DMS114 treated with DMSO at 0.1 percent for 48 hours (cell line): ENCODE measurements at regions not wholly inside any gene's neighbourhood (a gene's known extent, or its start where the extent isn't known, plus 50 kb on each side); places are given as distances from the start of the nearest gene placed in this dataset.
"Not testable (repeated sequence)": the region's sequence is repeated elsewhere in the genome, so short reads cannot be mapped to it uniquely, and the experiment has no call there.

Experiments
- DNase-seq: peaks from one replicate; lab custom pipeline; 2025; ENCODE audit not compliant: unreplicated experiment; lab: John Stamatoyannopoulos, UW

- DNase-seq: no peak
Measured at GRCh38 chr3:87109465-87109864, 117.6 kb upstream of the CHMP2B start.

GRCh38 chr3:87101861-87102625, 111.1 kb upstream of the VGLL3 start:
- DNase-seq: no peak

GRCh38 chr3:87097733-87098132, 106.8 kb upstream of the VGLL3 start:
- DNase-seq: not testable (repeated sequence)

- peak; percentile 51 for DNase-seq
Measured at GRCh38 chr3:87090631-87091030, 99.7 kb upstream of the VGLL3 start.

GRCh38 chr3:87088993-87089841, 98.3 kb upstream of the VGLL3 start:
- DNase-seq: peak; percentile 94

GRCh38 chr3:87088430-87088992, 97.6 kb upstream of the VGLL3 start:
- peak; percentile 80 for DNase-seq

- DNase-seq: no peak
Measured at GRCh38 chr3:87084868-87085267, 93.9 kb upstream of the VGLL3 start.

- DNase-seq: peak; percentile 91
Measured at GRCh38 chr3:87082796-87083440, 92.0 kb upstream of the VGLL3 start.

GRCh38 chr3:87077355-87077754, 86.4 kb upstream of the VGLL3 start:
- no peak for DNase-seq

- DNase-seq: no peak
Measured at GRCh38 chr3:87076946-87077345, 86.0 kb upstream of the VGLL3 start.

GRCh38 chr3:87073496-87074145, 82.7 kb upstream of the VGLL3 start:
- no peak for DNase-seq

GRCh38 chr3:87072446-87072845, 81.5 kb upstream of the VGLL3 start:
- no peak for DNase-seq

- DNase-seq: no peak
Measured at GRCh38 chr3:87069971-87070370, 79.0 kb upstream of the VGLL3 start.

- DNase-seq: no peak
Measured at GRCh38 chr3:87069021-87069420, 78.1 kb upstream of the VGLL3 start.

- DNase-seq: no peak
Measured at GRCh38 chr3:87062685-87063084, 71.7 kb upstream of the VGLL3 start.

GRCh38 chr3:87057474-87057873, 66.5 kb upstream of the VGLL3 start:
- DNase-seq: no peak

- DNase-seq: no peak
Measured at GRCh38 chr3:87053553-87053952, 62.6 kb upstream of the VGLL3 start.

- no peak for DNase-seq
Measured at GRCh38 chr3:87052499-87053260, 61.7 kb upstream of the VGLL3 start.

GRCh38 chr3:87047852-87048251, 56.9 kb upstream of the VGLL3 start:
- DNase-seq: no peak

GRCh38 chr3:87046241-87046640, 55.3 kb upstream of the VGLL3 start:
- DNase-seq: no peak
